Testis (tissue), 2 donors: ENCODE measurements at regions not wholly inside any gene's neighbourhood (a gene's known extent, or its start where the extent isn't known, plus 50 kb on each side); places are given as distances from the start of the nearest gene placed in this dataset.

ENCODE experiments used
- DNase-seq: peaks from one replicate; pipeline ENCODE4 v3.0.0-alpha.2; 2019
- H3K27ac ChIP-seq, 2 donors: fragments of 200-600 bp; sonication (generic); one replicate each; pipeline ENCODE4 v1.5.1; 2019
- H3K27me3 ChIP-seq: fragments of 200-600 bp; sonication (generic); one replicate; pipeline ENCODE4 v1.5.1; 2019
- H3K36me3 ChIP-seq: fragments of 200-600 bp; sonication (generic); one replicate; pipeline ENCODE4 v1.5.1; 2017; ENCODE audit warnings: low read depth; ENCODE audit errors: missing control alignments
- H3K4me1 ChIP-seq: fragments of 200-600 bp; sonication (generic); one replicate; pipeline ENCODE4 v1.5.1; 2019
- H3K4me3 ChIP-seq, 2 donors: fragments of 200-600 bp; sonication (generic); one replicate each; pipeline ENCODE4 v1.5.1; 2017 to 2019
- H3K9me3 ChIP-seq: fragments of 200-600 bp; sonication (generic); one replicate; pipeline ENCODE4 v1.5.1; 2017
- POLR2A ChIP-seq: fragments of 450-650 bp; IDR thresholded peaks from one replicate; pipeline ENCODE4 v1.6.1; 2017; ENCODE audit warnings: antibody characterized with exemption, mild to moderate bottlenecking, moderate library complexity
- WGBS, 2 donors: methylation state at CpG; one replicate each; pipeline ENCODE4 v1.1.5; 2018; 5-methylcytosine and 5-hydroxymethylcytosine counted together
- intact Hi-C: fragments of 100-400 bp; cut with DNase I; formaldehyde crosslinking; loops from one replicate; pipeline ENCODE4 v1.15.1; 2023; ENCODE audit warnings: low total_unique reads
- TF ChIP-seq, protein P1 (sequence below), 3 experiments: fragments of 450-650 bp in 2 of 3; fragments of 200-600 bp in 1 of 3; sonication (generic) in 1 of 3; IDR thresholded peaks; one replicate each; pipeline ENCODE4 v1.5.1; 2016 to 2019; ENCODE audit warnings: antibody characterized with exemption in 3 of 3, mild to moderate bottlenecking in 2 of 3, moderate library complexity in 1 of 3

DNA sequence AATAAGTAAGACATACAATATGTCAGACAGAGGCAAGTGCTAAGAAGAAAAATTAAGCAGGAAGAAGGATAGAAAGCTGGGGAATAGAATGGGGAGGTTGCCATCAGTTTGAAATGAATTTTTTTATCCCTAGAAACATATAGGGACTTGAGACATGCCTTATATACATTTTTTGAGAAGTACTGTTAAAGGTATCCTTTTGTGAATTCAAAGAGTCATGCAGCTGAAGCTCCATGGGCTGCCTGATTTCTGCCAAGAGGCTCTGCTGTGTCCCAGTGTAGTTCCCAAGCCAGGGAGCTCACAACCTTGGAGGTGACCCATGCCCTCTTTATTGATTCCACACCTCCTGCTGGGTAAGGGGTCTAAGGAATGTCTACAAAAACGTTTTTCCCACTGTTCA lies 564.6 kb upstream of the DIPK2B start:
- Histone ChIP-seq H3K27ac (no peak overlapping the region), H3K4me3 (no peak overlapping the region), H3K9me3 (no peaks in the 10 kb centered on the region), H3K36me3 (no peaks in the 10 kb centered on the region), H3K4me1 (no peaks in the 10 kb centered on the region), H3K27me3 (no peaks in the 10 kb centered on the region)
- intact Hi-C loops = no loop called here
- WGBS, 2 donors = 10 to 29% methylated on average over 1 of the region's 1 CpG
- no peak for DNase-seq
- no peak for TF ChIP-seq POLR2A
- TF ChIP-seq, protein P1, sequence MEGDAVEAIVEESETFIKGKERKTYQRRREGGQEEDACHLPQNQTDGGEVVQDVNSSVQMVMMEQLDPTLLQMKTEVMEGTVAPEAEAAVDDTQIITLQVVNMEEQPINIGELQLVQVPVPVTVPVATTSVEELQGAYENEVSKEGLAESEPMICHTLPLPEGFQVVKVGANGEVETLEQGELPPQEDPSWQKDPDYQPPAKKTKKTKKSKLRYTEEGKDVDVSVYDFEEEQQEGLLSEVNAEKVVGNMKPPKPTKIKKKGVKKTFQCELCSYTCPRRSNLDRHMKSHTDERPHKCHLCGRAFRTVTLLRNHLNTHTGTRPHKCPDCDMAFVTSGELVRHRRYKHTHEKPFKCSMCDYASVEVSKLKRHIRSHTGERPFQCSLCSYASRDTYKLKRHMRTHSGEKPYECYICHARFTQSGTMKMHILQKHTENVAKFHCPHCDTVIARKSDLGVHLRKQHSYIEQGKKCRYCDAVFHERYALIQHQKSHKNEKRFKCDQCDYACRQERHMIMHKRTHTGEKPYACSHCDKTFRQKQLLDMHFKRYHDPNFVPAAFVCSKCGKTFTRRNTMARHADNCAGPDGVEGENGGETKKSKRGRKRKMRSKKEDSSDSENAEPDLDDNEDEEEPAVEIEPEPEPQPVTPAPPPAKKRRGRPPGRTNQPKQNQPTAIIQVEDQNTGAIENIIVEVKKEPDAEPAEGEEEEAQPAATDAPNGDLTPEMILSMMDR (IDR thresholded peaks at IDR 0.05) = no peak

DNA sequence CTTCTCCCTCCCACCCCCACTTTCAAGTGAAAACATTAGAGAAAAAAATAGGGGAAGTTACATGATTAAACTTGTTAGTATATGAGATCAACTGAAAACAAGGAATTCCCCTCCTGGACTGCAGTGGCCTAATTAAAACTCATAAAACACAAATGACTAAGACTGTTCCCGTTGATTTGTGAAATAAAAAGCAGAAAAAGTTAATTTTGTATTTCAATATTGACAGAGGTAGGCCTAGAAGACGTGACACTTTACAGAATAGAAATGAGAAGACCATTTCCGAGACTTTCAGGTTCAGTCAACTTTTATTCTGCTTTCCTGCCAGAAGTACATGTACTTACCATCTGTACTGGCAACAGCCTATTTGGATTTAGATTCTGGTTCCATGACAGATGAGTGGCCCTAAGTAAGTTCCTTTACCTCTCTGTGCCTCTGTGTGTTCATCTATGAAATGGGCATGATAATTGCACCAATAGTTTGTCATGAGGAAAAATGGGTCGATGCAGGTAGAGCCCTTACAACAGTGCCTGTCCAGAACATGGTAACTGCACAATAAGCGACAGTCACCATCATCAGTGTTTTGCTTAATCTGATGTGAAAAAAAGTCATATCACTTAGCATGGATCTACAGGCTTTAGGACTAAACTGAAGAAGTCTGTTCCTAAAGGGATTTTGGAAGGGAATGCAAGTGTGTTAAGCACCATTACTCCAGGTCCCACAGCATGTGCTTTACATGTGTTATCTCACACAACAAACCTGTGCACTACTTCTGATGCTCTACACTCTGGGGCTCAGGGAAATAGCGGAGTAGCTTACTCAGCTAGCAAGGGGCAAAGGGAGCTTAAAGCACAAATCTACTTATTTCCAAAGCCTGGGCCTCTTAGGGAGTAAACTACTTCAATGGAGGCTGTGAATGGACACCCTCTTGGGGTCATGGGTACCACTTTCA lies 562.3 kb upstream of the DIPK2B start:
- WGBS, 2 donors = 84 to 88% methylated on average over 5 to 6 of the region's 6 CpGs

DNA sequence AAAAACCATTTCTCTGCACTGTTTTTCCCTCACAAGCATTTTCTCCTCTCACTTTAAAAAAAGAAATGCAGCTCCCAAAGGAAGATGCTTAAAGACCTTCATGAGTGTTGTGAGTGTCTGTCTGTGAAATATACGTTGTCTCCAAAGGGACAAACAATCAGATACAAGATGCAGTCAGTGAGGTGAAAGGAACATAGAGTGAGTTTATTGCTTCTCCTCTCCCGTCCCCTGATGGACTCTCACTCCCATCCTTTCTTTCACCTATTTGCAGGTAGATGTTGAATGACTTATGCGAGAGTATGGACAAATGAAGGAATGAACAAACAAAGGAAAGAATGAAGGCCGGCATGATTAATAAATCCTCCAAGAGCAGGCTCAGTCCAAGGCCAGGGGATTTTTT lies 561.2 kb upstream of the DIPK2B start:
- H3K36me3 ChIP-seq = no peaks in the 10 kb centered on the region
- intact Hi-C loops = no loop called here
- H3K9me3 ChIP-seq = no peaks in the 10 kb centered on the region
- no peak overlapping the region for H3K27ac ChIP-seq
- H3K27me3 ChIP-seq = no peaks in the 10 kb centered on the region
- DNase-seq = no peak
- 74 to 82% methylated on average over 3 to 4 of the region's 4 CpGs for WGBS, 2 donors
- no peak overlapping the region for H3K4me3 ChIP-seq
- no peak for TF ChIP-seq POLR2A
- TF ChIP-seq, protein P1 (IDR thresholded peaks at IDR 0.05) = no peak
- no peaks in the 10 kb centered on the region for H3K4me1 ChIP-seq

More for the DNA sequence above, 562.3 kb upstream of the DIPK2B start:
- DNase-seq = no peak
- H3K27me3 ChIP-seq = no peaks in the 10 kb centered on the region
- H3K36me3 ChIP-seq = no peaks in the 10 kb centered on the region
- no peak overlapping the region for H3K4me3 ChIP-seq
- TF ChIP-seq, protein P1 (IDR thresholded peaks at IDR 0.05) = no peak
- TF ChIP-seq POLR2A = no peak
- H3K27ac ChIP-seq = no peak overlapping the region
- intact Hi-C loops = no loop called here
- H3K4me1 ChIP-seq = no peaks in the 10 kb centered on the region
- H3K9me3 ChIP-seq = no peaks in the 10 kb centered on the region

DNA sequence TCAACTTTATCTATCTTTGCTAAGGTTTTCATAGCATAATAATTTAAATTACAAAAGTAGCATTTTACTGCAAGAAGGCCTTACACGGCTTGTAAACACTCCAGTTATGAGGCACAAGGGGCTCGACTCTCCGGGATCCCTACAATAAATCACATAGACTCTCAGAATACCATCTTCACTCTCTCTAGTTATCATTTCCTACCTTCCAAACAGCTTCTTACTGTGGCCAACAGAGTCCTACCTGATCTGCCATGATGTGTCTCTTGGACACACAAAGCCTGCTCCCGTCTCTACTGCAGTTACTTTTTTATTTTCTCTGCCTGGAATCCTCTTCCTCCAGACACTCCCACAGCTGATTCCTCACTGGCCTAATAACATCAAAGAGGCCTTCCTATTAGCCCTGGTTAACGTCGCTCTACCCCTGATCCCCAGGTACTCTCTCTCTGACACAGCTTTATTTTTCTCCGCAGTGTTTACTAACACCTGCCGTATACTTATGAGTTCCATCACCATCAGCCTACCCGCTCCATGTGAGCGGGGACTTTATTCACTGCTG lies 559.6 kb upstream of the DIPK2B start:
- TF ChIP-seq, protein P1 (IDR thresholded peaks at IDR 0.05) = no peak
- TF ChIP-seq POLR2A = no peak
- WGBS, 2 donors = 80 to 90% methylated on average over 10 of the region's 10 CpGs
- no peaks in the 10 kb centered on the region for H3K27me3 ChIP-seq
- no peaks in the 10 kb centered on the region for H3K9me3 ChIP-seq
- H3K4me3 ChIP-seq = no peak overlapping the region
- no peaks in the 10 kb centered on the region for H3K4me1 ChIP-seq
- DNase-seq = no peak
- intact Hi-C loops = no loop called here
- H3K36me3 ChIP-seq = no peaks in the 10 kb centered on the region
- H3K27ac ChIP-seq = no peak overlapping the region
